ENCODE measurements at regions not wholly inside any gene's neighbourhood (a gene's known extent, or its start where the extent isn't known, plus 50 kb on each side); places are given as distances from the start of the nearest gene placed in this dataset.

DNA sequence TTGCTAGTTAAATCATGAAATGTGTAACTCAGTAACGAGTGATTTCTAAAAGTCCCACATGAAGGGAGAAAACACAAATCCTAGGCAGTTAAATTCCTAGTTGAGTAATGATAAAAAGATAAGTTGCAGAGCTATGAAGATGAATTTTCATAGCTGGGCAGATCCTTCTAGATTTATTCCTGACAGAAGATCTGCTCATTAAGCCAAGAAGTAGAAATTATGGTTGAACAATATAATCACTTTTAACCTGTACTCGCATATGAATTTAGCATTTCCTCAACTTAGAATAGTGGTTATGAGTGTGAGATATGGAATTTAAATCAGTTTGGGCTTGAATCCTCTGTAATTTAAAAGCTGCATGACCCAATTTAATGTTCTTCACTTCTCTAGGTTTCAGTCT lies 359.2 kb upstream of the HSF2 start:
- TF ChIP-seq CHD2 (IDR thresholded peaks at IDR 0.05; ENCODE audit: borderline replicate concordance, low read depth, low read length) (no peak), SUPT20H (IDR thresholded peaks at IDR 0.05; ENCODE audit: borderline replicate concordance, control insufficient read depth, low read depth, low read length) (no peak)
- TF ChIP-seq, protein P1, sequence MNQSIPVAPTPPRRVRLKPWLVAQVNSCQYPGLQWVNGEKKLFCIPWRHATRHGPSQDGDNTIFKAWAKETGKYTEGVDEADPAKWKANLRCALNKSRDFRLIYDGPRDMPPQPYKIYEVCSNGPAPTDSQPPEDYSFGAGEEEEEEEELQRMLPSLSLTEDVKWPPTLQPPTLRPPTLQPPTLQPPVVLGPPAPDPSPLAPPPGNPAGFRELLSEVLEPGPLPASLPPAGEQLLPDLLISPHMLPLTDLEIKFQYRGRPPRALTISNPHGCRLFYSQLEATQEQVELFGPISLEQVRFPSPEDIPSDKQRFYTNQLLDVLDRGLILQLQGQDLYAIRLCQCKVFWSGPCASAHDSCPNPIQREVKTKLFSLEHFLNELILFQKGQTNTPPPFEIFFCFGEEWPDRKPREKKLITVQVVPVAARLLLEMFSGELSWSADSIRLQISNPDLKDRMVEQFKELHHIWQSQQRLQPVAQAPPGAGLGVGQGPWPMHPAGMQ (IDR thresholded peaks at IDR 0.05; ENCODE audit: borderline replicate concordance), result no peak

Data from GM12878 (cell line).